HG03378 (cell line): ENCODE measurements at regions not wholly inside any gene's neighbourhood (a gene's known extent, or its start where the extent isn't known, plus 50 kb on each side); places are given as distances from the start of the nearest gene placed in this dataset.
"Not testable (repeated sequence)": the region's sequence is repeated elsewhere in the genome, so short reads cannot be mapped to it uniquely, and the experiment has no call there.

Experiments used
- ATAC-seq: cut with Tn5 transposase; IDR thresholded peaks from one replicate; pipeline ENCODE4 v1.9.1; 2021; ENCODE audit warnings: mild to moderate bottlenecking, moderate library complexity; ENCODE audit not compliant: unreplicated experiment

- ATAC-seq, result peak; percentile 58
Measured at GRCh38 chr2:224650815-224651439, 65.2 kb downstream of the CCDC195 start.

GRCh38 chr2:224647684-224648083 lies 62.5 kb upstream of the CUL3 start:
- not testable (repeated sequence) for ATAC-seq

GRCh38 chr2:224646242-224646846 lies 61.2 kb upstream of the CUL3 start:
- ATAC-seq, result no peak

- ATAC-seq, result no peak
Measured at GRCh38 chr2:224645722-224646121, 60.6 kb upstream of the CUL3 start.

GRCh38 chr2:224640679-224641078 lies 55.5 kb upstream of the CUL3 start:
- no peak for ATAC-seq

GRCh38 chr2:224638301-224638823 lies 53.2 kb upstream of the CUL3 start:
- ATAC-seq, result peak; percentile 96
